Gastroesophageal sphincter (tissue), 4 donors: ENCODE measurements at regions not wholly inside any gene's neighbourhood (a gene's known extent, or its start where the extent isn't known, plus 50 kb on each side); places are given as distances from the start of the nearest gene placed in this dataset.

Experiments
- ATAC-seq: fragments of 150-250 bp; one replicate; pipeline ENCODE4 v1.9.1; 2016; ENCODE audit warnings: mild to moderate bottlenecking, moderate library complexity
- H3K27ac ChIP-seq, 4 donors: fragments of 200-600 bp; sonication (generic) in 3 of 4; 1 replicate in 3 of 4; 2 replicates in 1 of 4; pipeline ENCODE4 v1.5.1; 2016 to 2019
- H3K27me3 ChIP-seq: fragments of 200-600 bp; sonication (generic); one replicate; pipeline ENCODE4 v1.5.1; 2019
- H3K36me3 ChIP-seq, 2 donors: fragments of 200-600 bp; sonication (generic); one replicate each; pipeline ENCODE4 v1.5.1; 2019; ENCODE audit warnings: control low read depth in 1 of 2
- H3K4me1 ChIP-seq, 3 donors: fragments of 200-600 bp; sonication (generic); 1 replicate in 2 of 3; 2 replicates in 1 of 3; pipeline ENCODE4 v1.5.1; 2016 to 2019; ENCODE audit warnings: control low read depth in 2 of 3
- H3K4me3 ChIP-seq, 2 donors: fragments of 200-600 bp; sonication (generic); one replicate each; pipeline ENCODE4 v1.5.1; 2019; ENCODE audit warnings: mild to moderate bottlenecking in 1 of 2, moderate library complexity in 1 of 2
- H3K9me3 ChIP-seq, 3 donors: fragments of 200-600 bp; sonication (generic); one replicate each; pipeline ENCODE4 v1.5.1; 2017 to 2019; ENCODE audit warnings: control low read depth in 2 of 3
- CTCF ChIP-seq, 4 experiments: fragments of 200-600 bp in 2 of 4; fragments of 450-650 bp in 2 of 4; sonication (generic) in 1 of 4; IDR thresholded peaks; one replicate each; pipeline ENCODE4 v1.5.1; 2017 to 2019; ENCODE audit warnings: antibody characterized with exemption in 4 of 4, mild to moderate bottlenecking in 2 of 4, moderate library complexity in 2 of 4
- EP300 ChIP-seq: sonication (generic); formaldehyde crosslinking; IDR thresholded peaks from one replicate; pipeline ENCODE4 v1.6.1; 2017; ENCODE audit warnings: antibody characterized with exemption, mild to moderate bottlenecking
- POLR2A ChIP-seq, 2 donors: fragments of 450-650 bp; IDR thresholded peaks; one replicate each; pipeline ENCODE4 v1.6.1; 2017; ENCODE audit warnings: antibody characterized with exemption in 2 of 2, mild to moderate bottlenecking in 2 of 2, moderate library complexity in 1 of 2
- POLR2AphosphoS5 ChIP-seq: sonication (generic); formaldehyde crosslinking; IDR thresholded peaks from one replicate; pipeline ENCODE4 v1.6.1; 2017; ENCODE audit warnings: antibody characterized with exemption
- WGBS, 2 donors: methylation state at CpG; one replicate each; pipeline ENCODE4 v1.1.5; 2018; ENCODE audit warnings: low coverage in 1 of 2; 5-methylcytosine and 5-hydroxymethylcytosine counted together

GRCh38 chr9:105027084-105027483 is 99.1 kb upstream of the ABCA1 start:
- Histone ChIP-seq H3K4me1 (no peaks in the 10 kb centered on the region), H3K27me3 (no peaks in the 10 kb centered on the region)

GRCh38 chr9:105030285-105030684 is 102.3 kb upstream of the ABCA1 start:
- Histone ChIP-seq H3K27ac (no peak overlapping the region), H3K4me1 (no peaks in the 10 kb centered on the region), H3K27me3 (no peaks in the 10 kb centered on the region), H3K9me3 (no peaks in the 10 kb centered on the region), H3K36me3 (no peaks in the 10 kb centered on the region), H3K4me3 (no peak overlapping the region)
- ATAC-seq = no peak
- TF ChIP-seq CTCF (IDR thresholded peaks at IDR 0.05) (no peak), EP300 (no peak), POLR2A (IDR thresholded peaks at IDR 0.05) (no peak), POLR2AphosphoS5 (no peak)
- 72 to 76% methylated on average over 3 of the region's 3 CpGs for WGBS, 2 donors

More at GRCh38 chr9:105027084-105027483, 99.1 kb upstream of the ABCA1 start:
- Histone ChIP-seq H3K4me3 (no peak overlapping the region), H3K27ac (no peak overlapping the region), H3K9me3 (no peaks in the 10 kb centered on the region), H3K36me3 (no peaks in the 10 kb centered on the region)
- WGBS, 2 donors = 82 to 87% methylated on average over 2 of the region's 2 CpGs
- TF ChIP-seq POLR2A (IDR thresholded peaks at IDR 0.05) = no peak
- no peak for TF ChIP-seq POLR2AphosphoS5
- no peak for TF ChIP-seq CTCF (IDR thresholded peaks at IDR 0.05)
- no peak for TF ChIP-seq EP300
- no peak for ATAC-seq

- Histone ChIP-seq H3K27ac (no peak overlapping the region), H3K9me3 (no peaks in the 10 kb centered on the region), H3K27me3 (no peaks in the 10 kb centered on the region), H3K4me1 (no peaks in the 10 kb centered on the region), H3K36me3 (no peaks in the 10 kb centered on the region), H3K4me3 (no peak overlapping the region)
- TF ChIP-seq EP300 (no peak), POLR2A (IDR thresholded peaks at IDR 0.05) (no peak), POLR2AphosphoS5 (no peak), CTCF (IDR thresholded peaks at IDR 0.05) (no peak)
- 71 to 100% methylated on average over 1 of the region's 1 CpG for WGBS, 2 donors
- ATAC-seq = no peak
Measured at GRCh38 chr9:105037139-105037538, 109.2 kb upstream of the ABCA1 start.

GRCh38 chr9:105038051-105038450 is 110.1 kb upstream of the ABCA1 start:
- Histone ChIP-seq H3K9me3 (no peaks in the 10 kb centered on the region), H3K27ac (no peak overlapping the region), H3K4me3 (no peak overlapping the region), H3K27me3 (no peaks in the 10 kb centered on the region), H3K4me1 (no peaks in the 10 kb centered on the region), H3K36me3 (no peaks in the 10 kb centered on the region)
- TF ChIP-seq POLR2A (IDR thresholded peaks at IDR 0.05) (no peak), CTCF (IDR thresholded peaks at IDR 0.05) (no peak)
- ATAC-seq = no peak
- 47 to 77% methylated on average over 3 of the region's 3 CpGs for WGBS, 2 donors

GRCh38 chr9:105039175-105039799 is 111.3 kb upstream of the ABCA1 start:
- no peak overlapping the region for H3K4me3 ChIP-seq
- no peaks in the 10 kb centered on the region for H3K36me3 ChIP-seq
- no peaks in the 10 kb centered on the region for H3K9me3 ChIP-seq
- no peak for ATAC-seq
- no peak for TF ChIP-seq POLR2A (IDR thresholded peaks at IDR 0.05)
- no peak for TF ChIP-seq EP300
- TF ChIP-seq CTCF (IDR thresholded peaks at IDR 0.05) = no peak
- TF ChIP-seq POLR2AphosphoS5 = no peak
- WGBS, 2 donors = 79 to 100% methylated on average over 1 to 3 of the region's 3 CpGs
- H3K27ac ChIP-seq = no peak overlapping the region
- no peaks in the 10 kb centered on the region for H3K27me3 ChIP-seq
- H3K4me1 ChIP-seq = no peaks in the 10 kb centered on the region
